ENCODE measurements at regions not wholly inside any gene's neighbourhood (a gene's known extent, or its start where the extent isn't known, plus 50 kb on each side); places are given as distances from the start of the nearest gene placed in this dataset.

- Histone ChIP-seq H3K27ac (ENCODE audit: insufficient read depth, low read depth, low read length) (no peak overlapping the region), H3K4me1 (ENCODE audit: control insufficient read depth, extremely low read depth, insufficient read depth, low read length) (no peaks in the 10 kb centered on the region), H3K9me3 (replicated peaks; ENCODE audit: control insufficient read depth, insufficient read depth, low read length) (no peaks in the 10 kb centered on the region), H4K20me1 (replicated peaks; ENCODE audit: control insufficient read depth, extremely low read depth, insufficient read depth, low read length) (no peaks in the 10 kb centered on the region), H3K4me3 (replicated peaks in 1 of 3; ENCODE audit: insufficient read depth in 1 of 3, low read depth in 1 of 3, low read length in 3 of 3) (no peak overlapping the region), H3K9ac (replicated peaks; ENCODE audit: extremely low read depth, insufficient read depth, low read length) (no peak overlapping the region), H3K4me2 (ENCODE audit: insufficient read depth, low read length) (no peak overlapping the region), H3K79me2 (ENCODE audit: control insufficient read depth, insufficient read depth, low read length) (no peaks in the 10 kb centered on the region), H2AFZ (ENCODE audit: low read depth, low read length) (no peak overlapping the region), H3K9me1 (replicated peaks; ENCODE audit: control insufficient read depth, extremely low read depth, insufficient read depth, low read length) (no peaks in the 10 kb centered on the region), H3K27me3 (ENCODE audit: control insufficient read depth in 2 of 2, insufficient read depth in 2 of 2, low read length in 2 of 2) (no peaks in the 10 kb centered on the region), H3K36me3 (ENCODE audit: control insufficient read depth in 2 of 2, extremely low read depth in 1 of 2, insufficient read depth in 2 of 2, low read length in 2 of 2) (no peaks in the 10 kb centered on the region)
- FAIRE-seq (no peak), DNase-seq (ENCODE audit: low read depth, low spot score) (no peak)
- no TSS peak for BruUV-seq (replicated peaks)
- no peak for TF ChIP-seq GATA2 (IDR thresholded peaks at IDR 0.05; ENCODE audit: insufficient read depth, insufficient read length, low read depth, low read length)
- no peak for TF ChIP-seq POLR2AphosphoS5 (IDR thresholded peaks at IDR 0.05; ENCODE audit: insufficient read depth, low read depth, low read length)
- TF ChIP-seq POLR2A (IDR thresholded peaks at IDR 0.05; ENCODE audit: low read depth, low read length): no peak
- TF ChIP-seq MYC (IDR thresholded peaks at IDR 0.05; ENCODE audit: low read depth, low read length): no peak
- no peak for TF ChIP-seq JUN (IDR thresholded peaks at IDR 0.05; ENCODE audit: borderline replicate concordance, insufficient read depth, insufficient read length, low read depth)
- POLR2A ChIA-PET: no interaction called here
- CTCF ChIA-PET: no interaction called here
- intact Hi-C loops (cut with micrococcal nuclease) (no loop called here), dilution Hi-C loops (cut with MboI; ENCODE audit: extremely low pct_ligation_motif_present, low sequenced_read_pairs) (no loop called here)
Observed at GRCh38 chr11:101269990-101270660, 140.5 kb upstream of the PGR start.

GRCh38 chr11:101269390-101269789 lies 139.8 kb upstream of the PGR start:
- Histone ChIP-seq H3K27me3 (ENCODE audit: control insufficient read depth in 2 of 2, insufficient read depth in 2 of 2, low read length in 2 of 2) (no peaks in the 10 kb centered on the region), H3K27ac (ENCODE audit: insufficient read depth, low read depth, low read length) (no peak overlapping the region), H4K20me1 (replicated peaks; ENCODE audit: control insufficient read depth, extremely low read depth, insufficient read depth, low read length) (no peaks in the 10 kb centered on the region), H3K79me2 (ENCODE audit: control insufficient read depth, insufficient read depth, low read length) (no peaks in the 10 kb centered on the region), H3K4me2 (ENCODE audit: insufficient read depth, low read length) (no peak overlapping the region), H2AFZ (ENCODE audit: low read depth, low read length) (no peak overlapping the region), H3K36me3 (ENCODE audit: control insufficient read depth in 2 of 2, extremely low read depth in 1 of 2, insufficient read depth in 2 of 2, low read length in 2 of 2) (no peaks in the 10 kb centered on the region), H3K9ac (replicated peaks; ENCODE audit: extremely low read depth, insufficient read depth, low read length) (no peak overlapping the region), H3K9me3 (replicated peaks; ENCODE audit: control insufficient read depth, insufficient read depth, low read length) (no peaks in the 10 kb centered on the region), H3K4me3 (replicated peaks in 1 of 3; ENCODE audit: insufficient read depth in 1 of 3, low read depth in 1 of 3, low read length in 3 of 3) (no peak overlapping the region), H3K4me1 (ENCODE audit: control insufficient read depth, extremely low read depth, insufficient read depth, low read length) (no peaks in the 10 kb centered on the region), H3K9me1 (replicated peaks; ENCODE audit: control insufficient read depth, extremely low read depth, insufficient read depth, low read length) (no peaks in the 10 kb centered on the region)
- intact Hi-C loops (cut with micrococcal nuclease): no loop called here
- TF ChIP-seq POLR2A (IDR thresholded peaks at IDR 0.05; ENCODE audit: low read depth, low read length) (no peak), GATA2 (IDR thresholded peaks at IDR 0.05; ENCODE audit: insufficient read depth, insufficient read length, low read depth, low read length) (no peak), JUN (IDR thresholded peaks at IDR 0.05; ENCODE audit: borderline replicate concordance, insufficient read depth, insufficient read length, low read depth) (no peak), FOS (IDR thresholded peaks at IDR 0.05; ENCODE audit: borderline replicate concordance, insufficient read depth, low read length) (no peak), MYC (IDR thresholded peaks at IDR 0.05; ENCODE audit: low read depth, low read length) (no peak), EZH2 (IDR thresholded peaks at IDR 0.05; ENCODE audit: borderline replicate concordance, low read depth, low read length, severe bottlenecking) (no peak), CTCF (IDR thresholded peaks at IDR 0.05; ENCODE audit: extremely low read depth in 1 of 2, insufficient read depth in 1 of 2, low read depth in 1 of 2, low read length in 2 of 2) (no peak), POLR2AphosphoS5 (IDR thresholded peaks at IDR 0.05; ENCODE audit: insufficient read depth, low read depth, low read length) (no peak)
- TF ChIP-seq, protein P1, sequence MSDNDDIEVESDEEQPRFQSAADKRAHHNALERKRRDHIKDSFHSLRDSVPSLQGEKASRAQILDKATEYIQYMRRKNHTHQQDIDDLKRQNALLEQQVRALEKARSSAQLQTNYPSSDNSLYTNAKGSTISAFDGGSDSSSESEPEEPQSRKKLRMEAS (IDR thresholded peaks at IDR 0.05; ENCODE audit: insufficient read depth, insufficient read length): no peak
- ChIA-PET POLR2A (no interaction called here), CTCF (no interaction called here)
- no peak for FAIRE-seq
- no peak for DNase-seq (ENCODE audit: low read depth, low spot score)
- dilution Hi-C loops (cut with MboI; ENCODE audit: extremely low pct_ligation_motif_present, low sequenced_read_pairs): no loop called here
- no TSS peak for BruUV-seq (replicated peaks)
